K562 (cell line): ENCODE measurements at regions not wholly inside any gene's neighbourhood (a gene's known extent, or its start where the extent isn't known, plus 50 kb on each side); places are given as distances from the start of the nearest gene placed in this dataset.

ENCODE experiments used
- CREM ChIP-seq: IDR thresholded peaks from 2 replicates; pipeline ENCODE4 v1.6.1; 2014; ENCODE audit warnings: antibody characterized with exemption, low read depth
- CTCF ChIP-seq, 3 experiments: IDR thresholded peaks in 2 of 3; conservative IDR thresholded peaks in 1 of 3; 2 replicates each; pipeline ENCODE4 v1.5.1; 2011 to 2012; ENCODE audit warnings: low read length in 3 of 3, mild to moderate bottlenecking in 3 of 3, control low read depth in 2 of 3, improper control_type of control experiment in 1 of 3, inconsistent platforms in 1 of 3, low read depth in 1 of 3, mixed read lengths in 1 of 3, moderate library complexity in 1 of 3; ENCODE audit not compliant: insufficient read depth in 2 of 3
- POLR2A ChIP-seq: fragments of 450-650 bp; conservative IDR thresholded peaks from 2 replicates; pipeline ENCODE4 v1.6.1; 2016
- SETDB1 ChIP-seq: IDR thresholded peaks from one replicate; pipeline ENCODE4 v1.6.1; 2012; ENCODE audit warnings: low read length, control low read depth, inconsistent platforms

- TF ChIP-seq CTCF (IDR thresholded peaks at IDR 0.05 in 2 of 3, conservative IDR thresholded peaks at IDR 0.05 in 1 of 3; ENCODE audit: insufficient read depth in 2 of 3, low read depth in 1 of 3, low read length in 3 of 3) (no peak), CREM (no peak), SETDB1 (no peak), POLR2A (no peak)
These were observed 351.8 kb upstream of the TFPI start for GRCh38 chr2:187906021-187906420.
